HepG2 (cell line): ENCODE measurements at regions not wholly inside any gene's neighbourhood (a gene's known extent, or its start where the extent isn't known, plus 50 kb on each side); places are given as distances from the start of the nearest gene placed in this dataset.
A peak's percentile ranks its signal among the peaks of the same experiment; 100 is the strongest.

Experiments
- CBX2 ChIP-seq, 2 experiments: fragments of 200-600 bp in 1 of 2; sonication (generic); formaldehyde crosslinking in 1 of 2; IDR thresholded peaks; 2 replicates each; pipeline versions ENCODE4 v1.7.0 to v1.8.1; 2018 to 2022; ENCODE audit warnings: low read depth in 2 of 2, low read length in 1 of 2, mild to moderate bottlenecking in 1 of 2, missing genetic modification reagents in 1 of 2
- HMG20B ChIP-seq: conservative IDR thresholded peaks from 2 replicates; pipeline ENCODE4 v1.6.1; 2016; ENCODE audit warnings: missing genetic modification reagents, missing compliant biosample characterization
- NR2F1 ChIP-seq, 2 experiments: fragments of 450-650 bp in 1 of 2; formaldehyde crosslinking in 1 of 2; IDR thresholded peaks; 2 replicates each; pipeline versions ENCODE4 v1.5.0 to v1.6.1; 2016 to 2020; ENCODE audit warnings: mild to moderate bottlenecking in 1 of 2, missing compliant biosample characterization in 1 of 2, missing genetic modification reagents in 1 of 2, moderate library complexity in 1 of 2
- SMAD9 ChIP-seq: sonication (generic); formaldehyde crosslinking; IDR thresholded peaks from 2 replicates; pipeline ENCODE4 v1.5.1; 2020; ENCODE audit warnings: mild to moderate bottlenecking, missing genetic modification reagents
- SOX5 ChIP-seq: IDR thresholded peaks from 2 replicates; pipeline ENCODE4 v1.6.1; 2016; ENCODE audit warnings: borderline replicate concordance
- ZNF136 ChIP-seq: sonication (generic); formaldehyde crosslinking; IDR thresholded peaks from 2 replicates; pipeline ENCODE4 v1.8.1; 2022; ENCODE audit warnings: low read depth, mild to moderate bottlenecking, moderate library complexity, missing genetic modification reagents
- ZSCAN25 ChIP-seq: sonication (generic); formaldehyde crosslinking; IDR thresholded peaks from 2 replicates; pipeline ENCODE4 v1.8.0; 2022; ENCODE audit warnings: mild to moderate bottlenecking, missing genetic modification reagents
- TF ChIP-seq, protein P1 (sequence below): sonication (generic); formaldehyde crosslinking; IDR thresholded peaks from 2 replicates; pipeline ENCODE4 v1.5.1; 2020; ENCODE audit warnings: mild to moderate bottlenecking, missing genetic modification reagents, borderline replicate concordance
- TF ChIP-seq, protein P2 (sequence below): sonication (generic); formaldehyde crosslinking; IDR thresholded peaks from 2 replicates; pipeline ENCODE4 v1.5.0; 2020; ENCODE audit warnings: missing genetic modification reagents
- TF ChIP-seq, protein P3 (sequence below): sonication (generic); formaldehyde crosslinking; IDR thresholded peaks from 2 replicates; pipeline ENCODE4 v1.5.0; 2020; ENCODE audit warnings: missing genetic modification reagents
- TF ChIP-seq, protein P4 (sequence below): sonication (generic); formaldehyde crosslinking; IDR thresholded peaks from 2 replicates; pipeline ENCODE4 v1.4.0; 2020; ENCODE audit warnings: missing genetic modification reagents
- TF ChIP-seq, protein P5 (sequence below): sonication (generic); formaldehyde crosslinking; IDR thresholded peaks from 2 replicates; pipeline ENCODE4 v1.5.0; 2020; ENCODE audit warnings: mild to moderate bottlenecking, missing genetic modification reagents, borderline replicate concordance

DNA sequence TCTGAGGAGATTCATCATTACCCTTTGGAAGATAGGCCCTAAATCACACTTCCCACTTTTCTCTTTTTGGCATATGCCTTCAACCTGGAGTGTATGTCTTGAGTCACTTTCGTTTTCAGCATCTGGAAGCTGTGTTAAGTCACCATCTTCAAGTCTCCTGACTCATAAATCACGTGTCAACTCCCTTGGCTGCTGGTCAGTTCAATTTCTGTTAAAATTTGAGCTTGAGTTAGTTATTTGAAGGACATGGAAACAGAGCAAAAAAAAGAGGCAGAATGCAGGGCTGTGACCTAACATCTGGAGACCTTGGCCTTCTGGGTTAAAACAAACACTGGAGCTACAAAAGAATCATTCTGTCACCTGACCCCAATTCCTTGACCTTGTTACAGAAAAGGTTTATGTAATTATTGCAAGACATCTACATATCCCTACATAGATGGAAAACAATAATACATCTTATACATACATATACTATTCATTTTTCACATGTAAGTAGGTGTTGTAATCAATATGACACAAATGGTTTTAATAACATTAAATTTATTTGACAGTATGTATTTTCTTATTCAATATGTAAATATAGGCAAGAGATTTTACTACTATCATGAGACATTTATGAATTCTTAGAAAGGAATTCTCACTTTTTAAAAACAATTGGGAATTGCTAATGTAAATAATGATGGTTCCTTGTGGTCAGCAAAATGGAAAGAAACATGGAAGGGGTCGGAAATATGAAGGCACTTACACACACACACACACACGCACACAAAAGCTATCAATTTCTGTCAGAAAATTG, 169.7 kb upstream of the PHYHIPL start (continued):
- TF ChIP-seq, protein P1, sequence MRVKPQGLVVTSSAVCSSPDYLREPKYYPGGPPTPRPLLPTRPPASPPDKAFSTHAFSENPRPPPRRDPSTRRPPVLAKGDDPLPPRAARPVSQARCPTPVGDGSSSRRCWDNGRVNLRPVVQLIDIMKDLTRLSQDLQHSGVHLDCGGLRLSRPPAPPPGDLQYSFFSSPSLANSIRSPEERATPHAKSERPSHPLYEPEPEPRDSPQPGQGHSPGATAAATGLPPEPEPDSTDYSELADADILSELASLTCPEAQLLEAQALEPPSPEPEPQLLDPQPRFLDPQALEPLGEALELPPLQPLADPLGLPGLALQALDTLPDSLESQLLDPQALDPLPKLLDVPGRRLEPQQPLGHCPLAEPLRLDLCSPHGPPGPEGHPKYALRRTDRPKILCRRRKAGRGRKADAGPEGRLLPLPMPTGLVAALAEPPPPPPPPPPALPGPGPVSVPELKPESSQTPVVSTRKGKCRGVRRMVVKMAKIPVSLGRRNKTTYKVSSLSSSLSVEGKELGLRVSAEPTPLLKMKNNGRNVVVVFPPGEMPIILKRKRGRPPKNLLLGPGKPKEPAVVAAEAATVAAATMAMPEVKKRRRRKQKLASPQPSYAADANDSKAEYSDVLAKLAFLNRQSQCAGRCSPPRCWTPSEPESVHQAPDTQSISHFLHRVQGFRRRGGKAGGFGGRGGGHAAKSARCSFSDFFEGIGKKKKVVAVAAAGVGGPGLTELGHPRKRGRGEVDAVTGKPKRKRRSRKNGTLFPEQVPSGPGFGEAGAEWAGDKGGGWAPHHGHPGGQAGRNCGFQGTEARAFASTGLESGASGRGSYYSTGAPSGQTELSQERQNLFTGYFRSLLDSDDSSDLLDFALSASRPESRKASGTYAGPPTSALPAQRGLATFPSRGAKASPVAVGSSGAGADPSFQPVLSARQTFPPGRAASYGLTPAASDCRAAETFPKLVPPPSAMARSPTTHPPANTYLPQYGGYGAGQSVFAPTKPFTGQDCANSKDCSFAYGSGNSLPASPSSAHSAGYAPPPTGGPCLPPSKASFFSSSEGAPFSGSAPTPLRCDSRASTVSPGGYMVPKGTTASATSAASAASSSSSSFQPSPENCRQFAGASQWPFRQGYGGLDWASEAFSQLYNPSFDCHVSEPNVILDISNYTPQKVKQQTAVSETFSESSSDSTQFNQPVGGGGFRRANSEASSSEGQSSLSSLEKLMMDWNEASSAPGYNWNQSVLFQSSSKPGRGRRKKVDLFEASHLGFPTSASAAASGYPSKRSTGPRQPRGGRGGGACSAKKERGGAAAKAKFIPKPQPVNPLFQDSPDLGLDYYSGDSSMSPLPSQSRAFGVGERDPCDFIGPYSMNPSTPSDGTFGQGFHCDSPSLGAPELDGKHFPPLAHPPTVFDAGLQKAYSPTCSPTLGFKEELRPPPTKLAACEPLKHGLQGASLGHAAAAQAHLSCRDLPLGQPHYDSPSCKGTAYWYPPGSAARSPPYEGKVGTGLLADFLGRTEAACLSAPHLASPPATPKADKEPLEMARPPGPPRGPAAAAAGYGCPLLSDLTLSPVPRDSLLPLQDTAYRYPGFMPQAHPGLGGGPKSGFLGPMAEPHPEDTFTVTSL (CRISPR knock-in tag) = peak; percentile 65; the same call in 1 of the 2 replicates
- no peak for TF ChIP-seq CBX2 (IDR thresholded peaks at IDR 0.05; ENCODE audit: low read depth, low read length)
- TF ChIP-seq CBX2 (CRISPR knock-in tag; IDR thresholded peaks at IDR 0.05; ENCODE audit: low read depth) = no peak
- TF ChIP-seq, protein P2, sequence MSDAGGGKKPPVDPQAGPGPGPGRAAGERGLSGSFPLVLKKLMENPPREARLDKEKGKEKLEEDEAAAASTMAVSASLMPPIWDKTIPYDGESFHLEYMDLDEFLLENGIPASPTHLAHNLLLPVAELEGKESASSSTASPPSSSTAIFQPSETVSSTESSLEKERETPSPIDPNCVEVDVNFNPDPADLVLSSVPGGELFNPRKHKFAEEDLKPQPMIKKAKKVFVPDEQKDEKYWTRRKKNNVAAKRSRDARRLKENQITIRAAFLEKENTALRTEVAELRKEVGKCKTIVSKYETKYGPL (CRISPR knock-in tag) = peak; percentile 82
- no peak for TF ChIP-seq ZNF136 (CRISPR knock-in tag)
- TF ChIP-seq, protein P3, sequence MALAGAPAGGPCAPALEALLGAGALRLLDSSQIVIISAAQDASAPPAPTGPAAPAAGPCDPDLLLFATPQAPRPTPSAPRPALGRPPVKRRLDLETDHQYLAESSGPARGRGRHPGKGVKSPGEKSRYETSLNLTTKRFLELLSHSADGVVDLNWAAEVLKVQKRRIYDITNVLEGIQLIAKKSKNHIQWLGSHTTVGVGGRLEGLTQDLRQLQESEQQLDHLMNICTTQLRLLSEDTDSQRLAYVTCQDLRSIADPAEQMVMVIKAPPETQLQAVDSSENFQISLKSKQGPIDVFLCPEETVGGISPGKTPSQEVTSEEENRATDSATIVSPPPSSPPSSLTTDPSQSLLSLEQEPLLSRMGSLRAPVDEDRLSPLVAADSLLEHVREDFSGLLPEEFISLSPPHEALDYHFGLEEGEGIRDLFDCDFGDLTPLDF (CRISPR knock-in tag) = peak; percentile 4; the same call in 1 of the 2 replicates
- TF ChIP-seq, protein P4, sequence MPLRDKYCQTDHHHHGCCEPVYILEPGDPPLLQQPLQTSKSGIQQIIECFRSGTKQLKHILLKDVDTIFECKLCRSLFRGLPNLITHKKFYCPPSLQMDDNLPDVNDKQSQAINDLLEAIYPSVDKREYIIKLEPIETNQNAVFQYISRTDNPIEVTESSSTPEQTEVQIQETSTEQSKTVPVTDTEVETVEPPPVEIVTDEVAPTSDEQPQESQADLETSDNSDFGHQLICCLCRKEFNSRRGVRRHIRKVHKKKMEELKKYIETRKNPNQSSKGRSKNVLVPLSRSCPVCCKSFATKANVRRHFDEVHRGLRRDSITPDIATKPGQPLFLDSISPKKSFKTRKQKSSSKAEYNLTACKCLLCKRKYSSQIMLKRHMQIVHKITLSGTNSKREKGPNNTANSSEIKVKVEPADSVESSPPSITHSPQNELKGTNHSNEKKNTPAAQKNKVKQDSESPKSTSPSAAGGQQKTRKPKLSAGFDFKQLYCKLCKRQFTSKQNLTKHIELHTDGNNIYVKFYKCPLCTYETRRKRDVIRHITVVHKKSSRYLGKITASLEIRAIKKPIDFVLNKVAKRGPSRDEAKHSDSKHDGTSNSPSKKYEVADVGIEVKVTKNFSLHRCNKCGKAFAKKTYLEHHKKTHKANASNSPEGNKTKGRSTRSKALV (CRISPR knock-in tag) = 0 out of 2 replicates have a peak, but pooled peaks have one; percentile 41
- TF ChIP-seq SMAD9 (CRISPR knock-in tag) = no peak
- no peak for TF ChIP-seq ZSCAN25 (CRISPR knock-in tag)
- TF ChIP-seq SOX5 (CRISPR knock-in tag) = peak; percentile 92
- peak; percentile 51; the same call in 1 of the 2 replicates for TF ChIP-seq HMG20B
- peak; percentile 97 to 99 for TF ChIP-seq NR2F1 (CRISPR knock-in tag; IDR thresholded peaks at IDR 0.05)
- TF ChIP-seq, protein P5, sequence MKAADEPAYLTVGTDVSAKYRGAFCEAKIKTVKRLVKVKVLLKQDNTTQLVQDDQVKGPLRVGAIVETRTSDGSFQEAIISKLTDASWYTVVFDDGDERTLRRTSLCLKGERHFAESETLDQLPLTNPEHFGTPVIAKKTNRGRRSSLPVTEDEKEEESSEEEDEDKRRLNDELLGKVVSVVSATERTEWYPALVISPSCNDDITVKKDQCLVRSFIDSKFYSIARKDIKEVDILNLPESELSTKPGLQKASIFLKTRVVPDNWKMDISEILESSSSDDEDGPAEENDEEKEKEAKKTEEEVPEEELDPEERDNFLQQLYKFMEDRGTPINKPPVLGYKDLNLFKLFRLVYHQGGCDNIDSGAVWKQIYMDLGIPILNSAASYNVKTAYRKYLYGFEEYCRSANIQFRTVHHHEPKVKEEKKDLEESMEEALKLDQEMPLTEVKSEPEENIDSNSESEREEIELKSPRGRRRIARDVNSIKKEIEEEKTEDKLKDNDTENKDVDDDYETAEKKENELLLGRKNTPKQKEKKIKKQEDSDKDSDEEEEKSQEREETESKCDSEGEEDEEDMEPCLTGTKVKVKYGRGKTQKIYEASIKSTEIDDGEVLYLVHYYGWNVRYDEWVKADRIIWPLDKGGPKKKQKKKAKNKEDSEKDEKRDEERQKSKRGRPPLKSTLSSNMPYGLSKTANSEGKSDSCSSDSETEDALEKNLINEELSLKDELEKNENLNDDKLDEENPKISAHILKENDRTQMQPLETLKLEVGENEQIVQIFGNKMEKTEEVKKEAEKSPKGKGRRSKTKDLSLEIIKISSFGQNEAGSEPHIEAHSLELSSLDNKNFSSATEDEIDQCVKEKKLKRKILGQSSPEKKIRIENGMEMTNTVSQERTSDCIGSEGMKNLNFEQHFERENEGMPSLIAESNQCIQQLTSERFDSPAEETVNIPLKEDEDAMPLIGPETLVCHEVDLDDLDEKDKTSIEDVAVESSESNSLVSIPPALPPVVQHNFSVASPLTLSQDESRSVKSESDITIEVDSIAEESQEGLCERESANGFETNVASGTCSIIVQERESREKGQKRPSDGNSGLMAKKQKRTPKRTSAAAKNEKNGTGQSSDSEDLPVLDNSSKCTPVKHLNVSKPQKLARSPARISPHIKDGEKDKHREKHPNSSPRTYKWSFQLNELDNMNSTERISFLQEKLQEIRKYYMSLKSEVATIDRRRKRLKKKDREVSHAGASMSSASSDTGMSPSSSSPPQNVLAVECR (CRISPR knock-in tag) = peak; percentile 45; the same call in 1 of the 2 replicates
